Liver (tissue), 8 donors: ENCODE measurements at regions not wholly inside any gene's neighbourhood (a gene's known extent, or its start where the extent isn't known, plus 50 kb on each side); places are given as distances from the start of the nearest gene placed in this dataset.

Source experiments
- DNase-seq: peaks from one replicate; pipeline ENCODE4 v3.0.0-alpha.2; 2017; ENCODE audit warnings: low spot score
- H3K27ac ChIP-seq, 2 donors: one replicate each; pipeline ENCODE4 v1.7.0; 2013; ENCODE audit warnings: inconsistent platforms in 2 of 2, low read length in 2 of 2, control low read depth in 1 of 2, low read depth in 1 of 2, mild to moderate bottlenecking in 1 of 2
- H3K27me3 ChIP-seq, 4 donors: one replicate each; pipeline versions ENCODE4 v1.6.1 to v1.7.0; 2013; ENCODE audit warnings: low read length in 3 of 4, inconsistent platforms in 1 of 4, mild to moderate bottlenecking in 1 of 4, moderate library complexity in 1 of 4; ENCODE audit not compliant: control insufficient read depth in 4 of 4, insufficient read depth in 4 of 4
- H3K36me3 ChIP-seq, 4 donors: one replicate each; pipeline versions ENCODE4 v1.6.1 to v1.7.0; 2013; ENCODE audit warnings: low read length in 3 of 4, mild to moderate bottlenecking in 3 of 4, low read depth in 1 of 4, moderate library complexity in 1 of 4; ENCODE audit not compliant: control insufficient read depth in 4 of 4, insufficient read depth in 3 of 4
- H3K4me1 ChIP-seq, 4 donors: one replicate each; pipeline versions ENCODE4 v1.6.1 to v1.7.0; 2013; ENCODE audit warnings: low read length in 3 of 4, mild to moderate bottlenecking in 3 of 4, moderate library complexity in 1 of 4; ENCODE audit not compliant: control insufficient read depth in 4 of 4, insufficient read depth in 4 of 4
- H3K4me3 ChIP-seq, 3 donors: one replicate each; pipeline versions ENCODE4 v1.6.1 to v1.7.0; 2013; ENCODE audit warnings: low read length in 3 of 3, control low read depth in 1 of 3, low read depth in 1 of 3, mild to moderate bottlenecking in 1 of 3
- H3K9ac ChIP-seq, 2 donors: one replicate each; pipeline ENCODE4 v1.7.0; 2013; ENCODE audit warnings: low read length in 2 of 2, mild to moderate bottlenecking in 2 of 2, moderate library complexity in 2 of 2, control low read depth in 1 of 2, low read depth in 1 of 2
- H3K9me3 ChIP-seq, 4 donors: one replicate each; pipeline versions ENCODE4 v1.6.1 to v1.7.0; 2013; ENCODE audit warnings: low read length in 3 of 4; ENCODE audit not compliant: control insufficient read depth in 4 of 4
- EGR1 ChIP-seq, 2 donors: IDR thresholded peaks; 2 replicates each; pipeline ENCODE4 v1.6.1; 2016 to 2018; ENCODE audit warnings: antibody characterized with exemption in 2 of 2, low read depth in 2 of 2
- FOXA1 ChIP-seq: IDR thresholded peaks from 2 replicates; pipeline ENCODE4 v1.6.1; 2016; ENCODE audit warnings: antibody characterized with exemption
- FOXA2 ChIP-seq: IDR thresholded peaks from 2 replicates; pipeline ENCODE4 v1.6.1; 2016; ENCODE audit warnings: antibody characterized with exemption
- GABPA ChIP-seq, 2 donors: IDR thresholded peaks in 1 of 2; conservative IDR thresholded peaks in 1 of 2; 2 replicates each; pipeline ENCODE4 v1.6.1; 2016; ENCODE audit warnings: antibody characterized with exemption in 2 of 2, mild to moderate bottlenecking in 1 of 2, moderate library complexity in 1 of 2
- HNF4A ChIP-seq, 2 donors: conservative IDR thresholded peaks; 2 replicates each; pipeline ENCODE4 v1.6.1; 2016; ENCODE audit warnings: antibody characterized with exemption in 2 of 2, mild to moderate bottlenecking in 2 of 2
- JUND ChIP-seq, 2 donors: IDR thresholded peaks; 2 replicates each; pipeline ENCODE4 v1.6.1; 2016; ENCODE audit warnings: antibody characterized with exemption in 2 of 2
- RAD21 ChIP-seq, 2 donors: IDR thresholded peaks; 2 replicates each; pipeline ENCODE4 v1.6.1; 2016; ENCODE audit warnings: antibody characterized with exemption in 2 of 2, mild to moderate bottlenecking in 2 of 2
- TAF1 ChIP-seq: conservative IDR thresholded peaks from 2 replicates; pipeline ENCODE4 v1.6.1; 2016; ENCODE audit warnings: antibody characterized with exemption, mild to moderate bottlenecking
- WGBS: extraction: QIAGEN DNeasy Blood & Tissue Kit; methylation state at CpG from one replicate; pipeline ENCODE4 v1.1.7; 2013; 5-methylcytosine and 5-hydroxymethylcytosine counted together
- TF ChIP-seq, protein P1 (sequence below): fragments of 150-350 bp; IDR thresholded peaks from 2 replicates; pipeline ENCODE4 v1.5.1; 2017; ENCODE audit warnings: improper control_type of control experiment, low read depth, low read length; ENCODE audit not compliant: missing input control
- TF ChIP-seq, protein P2 (sequence below): IDR thresholded peaks from 2 replicates; pipeline ENCODE4 v1.6.1; 2016; ENCODE audit warnings: antibody characterized with exemption
- TF ChIP-seq, protein P3 (sequence below): IDR thresholded peaks from 2 replicates; pipeline ENCODE4 v1.6.1; 2016; ENCODE audit warnings: antibody characterized with exemption, mild to moderate bottlenecking
- TF ChIP-seq, protein P4 (sequence below): IDR thresholded peaks from 2 replicates; pipeline ENCODE4 v1.6.1; 2016; ENCODE audit warnings: antibody characterized with exemption
- TF ChIP-seq, protein P5 (sequence below): IDR thresholded peaks from 2 replicates; pipeline ENCODE4 v1.6.1; 2016; ENCODE audit warnings: antibody characterized with exemption
- donor health status: healthy.
- donor health status: healthy.
- donor health status: healthy.
- donor health status: healthy.
- donor health status: healthy.

DNA sequence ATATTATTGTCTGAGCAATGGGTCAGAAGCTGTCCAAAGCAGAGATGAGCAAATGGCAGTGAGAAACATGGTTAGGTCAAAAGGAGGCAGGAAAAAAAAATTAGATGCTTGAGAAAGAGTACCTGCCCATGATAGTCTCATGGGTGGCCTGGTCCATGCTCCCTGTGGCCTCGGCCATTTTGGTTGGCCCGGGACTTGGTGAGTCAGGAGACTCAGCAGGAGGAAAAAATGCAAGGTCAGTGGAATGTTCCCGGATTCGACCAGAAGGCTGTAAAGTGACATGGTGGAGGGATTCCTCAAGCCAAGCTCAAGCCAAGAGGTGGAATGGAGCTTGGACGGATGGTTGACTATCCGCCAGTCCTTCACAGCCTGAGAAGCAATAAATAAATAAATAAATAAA lies 236.7 kb downstream of the ASMT start:
- 84% methylated on average over 6 of the region's 6 CpGs for WGBS
- H3K4me1 ChIP-seq, result no peaks in the 10 kb centered on the region
- DNase-seq, result no peak
- no peaks in the 10 kb centered on the region for H3K9me3 ChIP-seq
- no peaks in the 10 kb centered on the region for H3K27me3 ChIP-seq
- H3K36me3 ChIP-seq, result no peaks in the 10 kb centered on the region
- H3K9ac ChIP-seq, result no peak overlapping the region
- TF ChIP-seq RAD21 (IDR thresholded peaks at IDR 0.05) (no peak), JUND (IDR thresholded peaks at IDR 0.05) (no peak), EGR1 (IDR thresholded peaks at IDR 0.05; ENCODE audit: low read depth in 2 of 2) (no peak), FOXA1 (no peak), HNF4A (conservative IDR thresholded peaks at IDR 0.05) (no peak)
- TF ChIP-seq, protein P1, sequence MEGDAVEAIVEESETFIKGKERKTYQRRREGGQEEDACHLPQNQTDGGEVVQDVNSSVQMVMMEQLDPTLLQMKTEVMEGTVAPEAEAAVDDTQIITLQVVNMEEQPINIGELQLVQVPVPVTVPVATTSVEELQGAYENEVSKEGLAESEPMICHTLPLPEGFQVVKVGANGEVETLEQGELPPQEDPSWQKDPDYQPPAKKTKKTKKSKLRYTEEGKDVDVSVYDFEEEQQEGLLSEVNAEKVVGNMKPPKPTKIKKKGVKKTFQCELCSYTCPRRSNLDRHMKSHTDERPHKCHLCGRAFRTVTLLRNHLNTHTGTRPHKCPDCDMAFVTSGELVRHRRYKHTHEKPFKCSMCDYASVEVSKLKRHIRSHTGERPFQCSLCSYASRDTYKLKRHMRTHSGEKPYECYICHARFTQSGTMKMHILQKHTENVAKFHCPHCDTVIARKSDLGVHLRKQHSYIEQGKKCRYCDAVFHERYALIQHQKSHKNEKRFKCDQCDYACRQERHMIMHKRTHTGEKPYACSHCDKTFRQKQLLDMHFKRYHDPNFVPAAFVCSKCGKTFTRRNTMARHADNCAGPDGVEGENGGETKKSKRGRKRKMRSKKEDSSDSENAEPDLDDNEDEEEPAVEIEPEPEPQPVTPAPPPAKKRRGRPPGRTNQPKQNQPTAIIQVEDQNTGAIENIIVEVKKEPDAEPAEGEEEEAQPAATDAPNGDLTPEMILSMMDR, result no peak
- no peak overlapping the region for H3K4me3 ChIP-seq
- H3K27ac ChIP-seq, result no peak overlapping the region

DNA sequence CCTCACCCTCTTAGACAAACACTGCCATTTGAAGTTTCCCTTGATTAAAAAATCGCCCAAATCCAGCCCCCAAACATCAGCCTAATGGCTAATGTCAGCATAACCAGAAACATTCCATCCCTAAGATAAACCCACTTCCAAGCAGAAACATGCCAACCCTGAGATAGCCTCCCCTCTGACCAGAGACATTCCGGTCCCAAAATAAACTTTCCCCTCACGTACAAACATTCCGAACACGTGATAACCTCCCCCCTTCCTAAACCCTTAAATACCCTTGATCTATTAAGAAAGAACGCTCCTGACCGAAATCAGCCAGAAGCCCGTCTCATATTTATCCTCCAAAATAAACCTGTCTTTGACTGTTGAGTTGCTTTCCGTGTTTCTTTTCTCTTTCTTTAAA lies 237.2 kb downstream of the ASMT start:
- Histone ChIP-seq H3K4me3 (no peak overlapping the region), H3K27ac (no peak overlapping the region), H3K27me3 (no peaks in the 10 kb centered on the region), H3K9me3 (no peaks in the 10 kb centered on the region), H3K4me1 (no peaks in the 10 kb centered on the region), H3K9ac (no peak overlapping the region), H3K36me3 (no peaks in the 10 kb centered on the region)
- no peak for DNase-seq
- TF ChIP-seq, protein P1, result no peak
- TF ChIP-seq, protein P2, sequence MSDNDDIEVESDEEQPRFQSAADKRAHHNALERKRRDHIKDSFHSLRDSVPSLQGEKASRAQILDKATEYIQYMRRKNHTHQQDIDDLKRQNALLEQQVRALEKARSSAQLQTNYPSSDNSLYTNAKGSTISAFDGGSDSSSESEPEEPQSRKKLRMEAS, result no peak
- TF ChIP-seq, protein P3, sequence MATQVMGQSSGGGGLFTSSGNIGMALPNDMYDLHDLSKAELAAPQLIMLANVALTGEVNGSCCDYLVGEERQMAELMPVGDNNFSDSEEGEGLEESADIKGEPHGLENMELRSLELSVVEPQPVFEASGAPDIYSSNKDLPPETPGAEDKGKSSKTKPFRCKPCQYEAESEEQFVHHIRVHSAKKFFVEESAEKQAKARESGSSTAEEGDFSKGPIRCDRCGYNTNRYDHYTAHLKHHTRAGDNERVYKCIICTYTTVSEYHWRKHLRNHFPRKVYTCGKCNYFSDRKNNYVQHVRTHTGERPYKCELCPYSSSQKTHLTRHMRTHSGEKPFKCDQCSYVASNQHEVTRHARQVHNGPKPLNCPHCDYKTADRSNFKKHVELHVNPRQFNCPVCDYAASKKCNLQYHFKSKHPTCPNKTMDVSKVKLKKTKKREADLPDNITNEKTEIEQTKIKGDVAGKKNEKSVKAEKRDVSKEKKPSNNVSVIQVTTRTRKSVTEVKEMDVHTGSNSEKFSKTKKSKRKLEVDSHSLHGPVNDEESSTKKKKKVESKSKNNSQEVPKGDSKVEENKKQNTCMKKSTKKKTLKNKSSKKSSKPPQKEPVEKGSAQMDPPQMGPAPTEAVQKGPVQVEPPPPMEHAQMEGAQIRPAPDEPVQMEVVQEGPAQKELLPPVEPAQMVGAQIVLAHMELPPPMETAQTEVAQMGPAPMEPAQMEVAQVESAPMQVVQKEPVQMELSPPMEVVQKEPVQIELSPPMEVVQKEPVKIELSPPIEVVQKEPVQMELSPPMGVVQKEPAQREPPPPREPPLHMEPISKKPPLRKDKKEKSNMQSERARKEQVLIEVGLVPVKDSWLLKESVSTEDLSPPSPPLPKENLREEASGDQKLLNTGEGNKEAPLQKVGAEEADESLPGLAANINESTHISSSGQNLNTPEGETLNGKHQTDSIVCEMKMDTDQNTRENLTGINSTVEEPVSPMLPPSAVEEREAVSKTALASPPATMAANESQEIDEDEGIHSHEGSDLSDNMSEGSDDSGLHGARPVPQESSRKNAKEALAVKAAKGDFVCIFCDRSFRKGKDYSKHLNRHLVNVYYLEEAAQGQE, result no peak
- TF ChIP-seq FOXA1, result no peak
- WGBS, result 76% methylated on average over 9 of the region's 9 CpGs

DNA sequence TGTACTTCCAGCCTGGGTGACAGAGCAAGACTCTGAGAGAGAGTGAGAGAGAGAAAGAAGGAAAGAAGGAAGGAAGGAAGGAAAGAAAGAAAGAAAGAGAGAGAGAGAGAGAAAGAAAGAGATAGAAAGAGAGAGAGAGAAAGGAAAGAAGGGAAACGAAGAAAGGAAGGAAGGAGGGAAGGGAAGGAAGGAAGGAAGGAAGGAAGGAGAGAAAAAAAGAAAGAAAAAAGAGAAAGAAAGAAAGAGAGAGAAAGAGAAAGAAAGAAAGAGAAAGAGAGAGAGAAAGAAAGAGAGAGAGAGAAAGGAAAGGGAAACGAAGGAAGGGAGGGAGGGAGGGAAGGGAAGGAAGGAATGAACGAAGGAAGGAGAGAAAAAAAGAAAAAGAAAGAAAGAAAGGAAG lies 238.6 kb downstream of the ASMT start:
- WGBS, result 42% methylated on average over 3 of the region's 3 CpGs
- TF ChIP-seq GABPA (IDR thresholded peaks at IDR 0.05 in 1 of 2, conservative IDR thresholded peaks at IDR 0.05 in 1 of 2) (no peak), FOXA2 (no peak), RAD21 (IDR thresholded peaks at IDR 0.05) (no peak), TAF1 (no peak), FOXA1 (no peak)
- TF ChIP-seq, protein P4, sequence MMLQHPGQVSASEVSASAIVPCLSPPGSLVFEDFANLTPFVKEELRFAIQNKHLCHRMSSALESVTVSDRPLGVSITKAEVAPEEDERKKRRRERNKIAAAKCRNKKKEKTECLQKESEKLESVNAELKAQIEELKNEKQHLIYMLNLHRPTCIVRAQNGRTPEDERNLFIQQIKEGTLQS, result no peak
- TF ChIP-seq, protein P3, result no peak
- TF ChIP-seq, protein P5, sequence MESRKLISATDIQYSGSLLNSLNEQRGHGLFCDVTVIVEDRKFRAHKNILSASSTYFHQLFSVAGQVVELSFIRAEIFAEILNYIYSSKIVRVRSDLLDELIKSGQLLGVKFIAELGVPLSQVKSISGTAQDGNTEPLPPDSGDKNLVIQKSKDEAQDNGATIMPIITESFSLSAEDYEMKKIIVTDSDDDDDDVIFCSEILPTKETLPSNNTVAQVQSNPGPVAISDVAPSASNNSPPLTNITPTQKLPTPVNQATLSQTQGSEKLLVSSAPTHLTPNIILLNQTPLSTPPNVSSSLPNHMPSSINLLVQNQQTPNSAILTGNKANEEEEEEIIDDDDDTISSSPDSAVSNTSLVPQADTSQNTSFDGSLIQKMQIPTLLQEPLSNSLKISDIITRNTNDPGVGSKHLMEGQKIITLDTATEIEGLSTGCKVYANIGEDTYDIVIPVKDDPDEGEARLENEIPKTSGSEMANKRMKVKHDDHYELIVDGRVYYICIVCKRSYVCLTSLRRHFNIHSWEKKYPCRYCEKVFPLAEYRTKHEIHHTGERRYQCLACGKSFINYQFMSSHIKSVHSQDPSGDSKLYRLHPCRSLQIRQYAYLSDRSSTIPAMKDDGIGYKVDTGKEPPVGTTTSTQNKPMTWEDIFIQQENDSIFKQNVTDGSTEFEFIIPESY, result no peak

More for the DNA sequence above, 238.6 kb downstream of the ASMT start:
- H3K4me1 ChIP-seq, result no peaks in the 10 kb centered on the region
- no peaks in the 10 kb centered on the region for H3K36me3 ChIP-seq
- H3K27ac ChIP-seq, result no peak overlapping the region
- no peak overlapping the region for H3K9ac ChIP-seq
- no peaks in the 10 kb centered on the region for H3K9me3 ChIP-seq
- no peak overlapping the region for H3K4me3 ChIP-seq
- no peak for DNase-seq
- H3K27me3 ChIP-seq, result no peaks in the 10 kb centered on the region
